ENCODE measurements at regions not wholly inside any gene's neighbourhood (a gene's known extent, or its start where the extent isn't known, plus 50 kb on each side); places are given as distances from the start of the nearest gene placed in this dataset.

GRCh38 chr6:94272327-94272726, 853.0 kb upstream of the EPHA7 start:
- no peak overlapping the region for H3K4me3 ChIP-seq (ENCODE audit: low read depth, low read length)
- DNase-seq (ENCODE audit: low read depth): no peak
- no peak for TF ChIP-seq CTCF (IDR thresholded peaks at IDR 0.05; ENCODE audit: low read depth, low read length, missing control alignments)

GRCh38 chr6:94270091-94270948, 851.0 kb upstream of the EPHA7 start:
- H3K4me3 ChIP-seq (ENCODE audit: low read depth, low read length): no peak overlapping the region
- no peak for DNase-seq (ENCODE audit: low read depth)
- TF ChIP-seq CTCF (IDR thresholded peaks at IDR 0.05; ENCODE audit: low read depth, low read length, missing control alignments): no peak

- DNase-seq (ENCODE audit: low read depth): no peak
- TF ChIP-seq CTCF (IDR thresholded peaks at IDR 0.05; ENCODE audit: low read depth, low read length, missing control alignments): no peak
- no peak overlapping the region for H3K4me3 ChIP-seq (ENCODE audit: low read depth, low read length)
Measured at GRCh38 chr6:94269256-94269655, 849.9 kb upstream of the EPHA7 start.

- DNase-seq (ENCODE audit: low read depth): no peak
- no peak overlapping the region for H3K4me3 ChIP-seq (ENCODE audit: low read depth, low read length)
- TF ChIP-seq CTCF (IDR thresholded peaks at IDR 0.05; ENCODE audit: low read depth, low read length, missing control alignments): no peak
Measured at GRCh38 chr6:94260765-94261164, 841.4 kb upstream of the EPHA7 start.

GRCh38 chr6:94254689-94255088, 835.3 kb upstream of the EPHA7 start:
- TF ChIP-seq CTCF (IDR thresholded peaks at IDR 0.05; ENCODE audit: low read depth, low read length, missing control alignments): no peak
- no peak overlapping the region for H3K4me3 ChIP-seq (ENCODE audit: low read depth, low read length)
- DNase-seq (ENCODE audit: low read depth): no peak

GRCh38 chr6:94251878-94252277, 832.5 kb upstream of the EPHA7 start:
- H3K4me3 ChIP-seq (ENCODE audit: low read depth, low read length): no peak overlapping the region
- no peak for TF ChIP-seq CTCF (IDR thresholded peaks at IDR 0.05; ENCODE audit: low read depth, low read length, missing control alignments)
- no peak for DNase-seq (ENCODE audit: low read depth)

- no peak for TF ChIP-seq CTCF (IDR thresholded peaks at IDR 0.05; ENCODE audit: low read depth, low read length, missing control alignments)
- H3K4me3 ChIP-seq (ENCODE audit: low read depth, low read length): no peak overlapping the region
- DNase-seq (ENCODE audit: low read depth): no peak
Measured at GRCh38 chr6:94245395-94245794, 826.0 kb upstream of the EPHA7 start.

Measured in GM12864 (cell line).